ENCODE measurements at regions not wholly inside any gene's neighbourhood (a gene's known extent, or its start where the extent isn't known, plus 50 kb on each side); places are given as distances from the start of the nearest gene placed in this dataset.

GRCh38 chr2:107405261-107405660 is 421.4 kb upstream of the RGPD4 start:
- Mint-ChIP-seq H3K36me3 (no peaks in the 10 kb centered on the region), H3K9me3 (peaks cover 12% of the 10 kb centered on the region), H3K4me1 (no peaks in the 10 kb centered on the region), H3K27ac (no peak overlapping the region), H3K4me3 (no peak overlapping the region)
- no peak for DNase-seq (ENCODE audit: low spot score in 2 of 2)
- no peak for ATAC-seq

DNA sequence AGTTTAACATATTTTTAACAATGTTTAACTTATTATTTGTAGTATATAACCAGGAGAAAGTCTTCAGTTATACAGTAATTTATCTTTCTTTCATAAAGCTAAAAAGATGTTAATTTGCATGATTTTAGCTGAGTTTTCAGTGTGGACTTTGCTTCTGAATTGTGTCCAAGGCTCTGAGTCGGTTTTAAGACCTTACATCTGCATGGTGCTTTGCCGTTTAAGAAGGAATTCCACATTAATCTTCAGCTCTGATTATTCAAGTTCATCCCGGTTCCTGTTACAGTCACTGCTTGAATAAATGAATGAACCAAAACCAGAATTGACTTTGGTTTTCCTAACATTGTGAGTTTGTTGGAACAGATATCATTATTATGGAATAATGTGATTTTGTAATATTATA is 419.7 kb upstream of the RGPD4 start:
- no peak overlapping the region for H3K4me3 Mint-ChIP-seq
- DNase-seq (ENCODE audit: low spot score in 2 of 2) = no peak
- no peak for ATAC-seq
- H3K4me1 Mint-ChIP-seq = no peaks in the 10 kb centered on the region
- H3K27ac Mint-ChIP-seq = no peak overlapping the region
- H3K9me3 Mint-ChIP-seq = peaks cover 13% of the 10 kb centered on the region
- no peaks in the 10 kb centered on the region for H3K36me3 Mint-ChIP-seq

- Mint-ChIP-seq H3K4me3 (no peak overlapping the region), H3K27ac (no peak overlapping the region), H3K9me3 (peaks cover 15% of the 10 kb centered on the region), H3K36me3 (no peaks in the 10 kb centered on the region), H3K4me1 (no peaks in the 10 kb centered on the region)
- no peak for DNase-seq (ENCODE audit: low spot score in 2 of 2)
- no peak for ATAC-seq
These were observed 418.7 kb upstream of the RGPD4 start for GRCh38 chr2:107407974-107408373.

DNA sequence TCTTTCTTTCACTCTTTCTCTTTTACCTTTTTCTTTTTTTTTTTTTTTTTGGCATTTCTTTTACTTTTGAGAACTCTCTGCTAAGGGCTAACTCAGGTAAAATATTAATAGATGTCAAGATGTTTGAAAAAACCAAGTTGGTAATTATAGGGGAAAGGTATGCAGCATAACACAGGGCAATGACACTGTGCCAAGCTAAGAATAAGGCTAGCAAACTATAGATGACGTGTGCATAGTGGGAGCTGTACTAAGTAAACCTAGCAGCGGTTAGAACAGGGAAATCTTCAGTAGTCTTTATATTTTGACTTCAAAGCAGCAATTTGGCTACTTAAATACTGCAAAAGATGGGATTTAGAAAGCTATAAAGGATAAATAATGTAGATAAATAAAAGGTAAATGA is 415.4 kb upstream of the RGPD4 start:
- no peak overlapping the region for H3K27ac Mint-ChIP-seq
- no peaks in the 10 kb centered on the region for H3K4me1 Mint-ChIP-seq
- DNase-seq (ENCODE audit: low spot score in 2 of 2) = no peak
- no peak for ATAC-seq
- H3K9me3 Mint-ChIP-seq = peaks cover 13% of the 10 kb centered on the region
- H3K36me3 Mint-ChIP-seq = no peaks in the 10 kb centered on the region
- no peak overlapping the region for H3K4me3 Mint-ChIP-seq

GRCh38 chr2:107412209-107412904 is 414.3 kb upstream of the RGPD4 start:
- no peak for ATAC-seq
- H3K4me3 Mint-ChIP-seq = no peak overlapping the region
- H3K9me3 Mint-ChIP-seq = peaks cover 19% of the 10 kb centered on the region
- DNase-seq (ENCODE audit: low spot score in 2 of 2) = no peak
- H3K27ac Mint-ChIP-seq = no peak overlapping the region
- no peaks in the 10 kb centered on the region for H3K4me1 Mint-ChIP-seq
- H3K36me3 Mint-ChIP-seq = no peaks in the 10 kb centered on the region

DNA sequence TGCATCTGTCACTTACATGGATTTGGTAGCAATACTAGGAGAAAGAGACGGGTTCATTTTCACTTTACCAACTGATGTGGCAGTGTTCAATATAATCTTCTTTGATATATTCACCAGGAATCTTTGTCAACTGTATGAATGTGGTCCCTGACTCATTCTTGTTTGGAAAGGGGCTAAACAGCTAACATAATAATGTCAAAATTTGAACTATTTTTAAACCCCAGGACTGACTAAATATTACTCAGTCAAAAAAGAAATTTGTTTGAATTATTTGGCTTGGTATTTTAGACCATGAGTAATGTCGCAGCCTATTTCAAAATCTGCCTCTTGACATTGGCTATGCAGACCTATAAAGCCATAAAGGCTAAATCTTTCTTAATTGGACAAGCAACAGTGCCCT is 413.7 kb upstream of the RGPD4 start:
- ATAC-seq (no peak), DNase-seq (ENCODE audit: low spot score in 2 of 2) (no peak)
- Mint-ChIP-seq H3K9me3 (peaks cover 20% of the 10 kb centered on the region), H3K4me1 (no peaks in the 10 kb centered on the region), H3K4me3 (no peak overlapping the region), H3K36me3 (no peaks in the 10 kb centered on the region), H3K27ac (no peak overlapping the region)

GRCh38 chr2:107414376-107414775 is 412.3 kb upstream of the RGPD4 start:
- peaks cover 17% of the 10 kb centered on the region for H3K9me3 Mint-ChIP-seq
- no peak for ATAC-seq

GRCh38 chr2:107418708-107419107 is 408.0 kb upstream of the RGPD4 start:
- Mint-ChIP-seq H3K4me3 (no peak overlapping the region), H3K36me3 (no peaks in the 10 kb centered on the region)
- ATAC-seq = no peak

More at GRCh38 chr2:107414376-107414775, 412.3 kb upstream of the RGPD4 start:
- Mint-ChIP-seq H3K4me1 (no peaks in the 10 kb centered on the region), H3K27ac (no peak overlapping the region), H3K36me3 (no peaks in the 10 kb centered on the region), H3K4me3 (no peak overlapping the region)
- no peak for DNase-seq (ENCODE audit: low spot score in 2 of 2)

DNA sequence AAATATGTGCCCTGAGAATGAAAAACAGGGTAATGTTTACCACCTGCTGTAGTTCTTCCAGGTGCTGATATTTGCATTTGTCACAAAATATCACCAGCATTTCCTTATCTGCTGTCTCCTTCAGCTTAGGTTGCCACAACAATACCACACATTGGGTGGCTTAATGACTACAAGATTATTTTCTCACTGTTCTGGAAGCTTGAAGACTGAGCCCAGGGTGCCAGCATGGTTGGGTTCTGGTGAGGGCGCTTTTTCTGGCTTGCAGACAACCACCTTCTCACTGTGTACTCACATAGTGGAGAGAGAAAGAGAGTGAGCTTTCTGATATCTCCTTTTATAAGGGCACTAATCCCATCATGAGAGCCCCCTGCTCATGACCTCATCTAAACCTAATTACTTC is 407.5 kb upstream of the RGPD4 start:
- Mint-ChIP-seq H3K36me3 (no peaks in the 10 kb centered on the region), H3K9me3 (peaks cover 14% of the 10 kb centered on the region), H3K27ac (no peak overlapping the region), H3K4me3 (no peak overlapping the region), H3K4me1 (no peaks in the 10 kb centered on the region)
- DNase-seq (ENCODE audit: low spot score in 2 of 2) (no peak), ATAC-seq (no peak)

More at GRCh38 chr2:107418708-107419107, 408.0 kb upstream of the RGPD4 start:
- no peak overlapping the region for H3K27ac Mint-ChIP-seq
- no peaks in the 10 kb centered on the region for H3K4me1 Mint-ChIP-seq
- peaks cover 14% of the 10 kb centered on the region for H3K9me3 Mint-ChIP-seq
- DNase-seq (ENCODE audit: low spot score in 2 of 2) = no peak

DNA sequence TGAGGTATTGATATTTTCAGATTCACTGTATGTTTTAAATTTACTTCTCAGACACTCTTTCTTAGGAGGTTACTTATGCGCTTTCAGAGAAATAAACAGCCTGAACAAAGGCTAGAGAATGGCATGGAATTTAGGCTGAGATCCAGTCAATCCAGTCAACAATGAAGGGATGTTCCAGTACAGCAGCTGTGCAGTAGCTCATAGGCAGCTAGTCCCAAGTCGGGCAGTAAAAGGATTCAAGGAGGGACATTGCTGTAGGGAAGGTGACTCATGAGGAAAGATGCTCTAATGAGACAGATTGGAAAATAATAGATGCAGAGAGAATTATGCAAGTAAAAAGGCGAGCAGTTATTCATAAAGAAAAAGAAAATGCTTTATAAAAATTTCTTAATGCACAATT is 397.9 kb upstream of the RGPD4 start:
- H3K4me3 Mint-ChIP-seq = no peak overlapping the region
- no peaks in the 10 kb centered on the region for H3K4me1 Mint-ChIP-seq
- H3K27ac Mint-ChIP-seq = no peak overlapping the region
- peaks cover 7% of the 10 kb centered on the region for H3K9me3 Mint-ChIP-seq
- no peak for ATAC-seq
- H3K36me3 Mint-ChIP-seq = no peaks in the 10 kb centered on the region
- no peak for DNase-seq (ENCODE audit: low spot score in 2 of 2)

GRCh38 chr2:107430006-107430405 is 396.7 kb upstream of the RGPD4 start:
- Mint-ChIP-seq H3K36me3 (no peaks in the 10 kb centered on the region), H3K9me3 (peaks cover 7% of the 10 kb centered on the region), H3K27ac (no peak overlapping the region), H3K4me1 (no peaks in the 10 kb centered on the region), H3K4me3 (no peak overlapping the region)
- DNase-seq (ENCODE audit: low spot score in 2 of 2) (no peak), ATAC-seq (no peak)

GRCh38 chr2:107430596-107431266 is 396.0 kb upstream of the RGPD4 start:
- H3K36me3 Mint-ChIP-seq = no peaks in the 10 kb centered on the region
- no peak overlapping the region for H3K4me3 Mint-ChIP-seq
- no peak for ATAC-seq
- no peak for DNase-seq (ENCODE audit: low spot score in 2 of 2)
- H3K4me1 Mint-ChIP-seq = no peaks in the 10 kb centered on the region
- H3K9me3 Mint-ChIP-seq = peaks cover 7% of the 10 kb centered on the region
- no peak overlapping the region for H3K27ac Mint-ChIP-seq

- Mint-ChIP-seq H3K4me3 (no peak overlapping the region), H3K9me3 (peaks cover 18% of the 10 kb centered on the region), H3K4me1 (no peaks in the 10 kb centered on the region), H3K36me3 (no peaks in the 10 kb centered on the region), H3K27ac (no peak overlapping the region)
- DNase-seq (ENCODE audit: low spot score in 2 of 2) (no peak), ATAC-seq (no peak)
These were observed 390.4 kb upstream of the RGPD4 start for GRCh38 chr2:107436281-107436680.

- H3K27ac Mint-ChIP-seq = no peak overlapping the region
- H3K36me3 Mint-ChIP-seq = no peaks in the 10 kb centered on the region
- H3K4me1 Mint-ChIP-seq = no peaks in the 10 kb centered on the region
- ATAC-seq (no peak), DNase-seq (ENCODE audit: low spot score in 2 of 2) (no peak)
- peaks cover 18% of the 10 kb centered on the region for H3K9me3 Mint-ChIP-seq
- H3K4me3 Mint-ChIP-seq = no peak overlapping the region
These were observed 389.4 kb upstream of the RGPD4 start for GRCh38 chr2:107437265-107437664.

GRCh38 chr2:107437807-107438206 is 388.9 kb upstream of the RGPD4 start:
- H3K27ac Mint-ChIP-seq = no peak overlapping the region
- DNase-seq (ENCODE audit: low spot score in 2 of 2) (no peak), ATAC-seq (no peak)
- H3K9me3 Mint-ChIP-seq = peaks cover 20% of the 10 kb centered on the region
- H3K36me3 Mint-ChIP-seq = no peaks in the 10 kb centered on the region
- H3K4me3 Mint-ChIP-seq = no peak overlapping the region
- H3K4me1 Mint-ChIP-seq = no peaks in the 10 kb centered on the region

- H3K4me1 Mint-ChIP-seq = no peaks in the 10 kb centered on the region
- no peaks in the 10 kb centered on the region for H3K36me3 Mint-ChIP-seq
- H3K4me3 Mint-ChIP-seq = no peak overlapping the region
- DNase-seq (ENCODE audit: low spot score in 2 of 2) (no peak), ATAC-seq (no peak)
- H3K27ac Mint-ChIP-seq = no peak overlapping the region
- H3K9me3 Mint-ChIP-seq = peaks cover 13% of the 10 kb centered on the region
These were observed 378.5 kb upstream of the RGPD4 start for GRCh38 chr2:107448160-107448559.

Measured in stimulated activated effector memory CD8-positive, alpha-beta T cell treated with anti-CD3 and anti-CD28 coated beads, Interleukin-12 subunit alpha, Interleukin-12 subunit beta, amount 100 ng/mL, for 72 hours (primary cell).